SU-DHL-6 (cell line): ENCODE measurements at regions not wholly inside any gene's neighbourhood (a gene's known extent, or its start where the extent isn't known, plus 50 kb on each side); places are given as distances from the start of the nearest gene placed in this dataset.
"Not testable (repeated sequence)": the region's sequence is repeated elsewhere in the genome, so short reads cannot be mapped to it uniquely, and the experiment has no call there.

Source experiments
- H2AFZ ChIP-seq: fragments of 200-600 bp; sonication (generic); 2 replicates; pipeline ENCODE4 v1.6.1; 2014; ENCODE audit warnings: low read depth, mild to moderate bottlenecking, moderate library complexity, mixed read lengths, antibody characterized with exemption, low read length; ENCODE audit not compliant: severe bottlenecking
- H3F3A ChIP-seq: fragments of 200-600 bp; shearing (Covaris generic); 2 replicates; pipeline ENCODE4 v1.6.0; 2016; ENCODE audit warnings: antibody characterized with exemption, mild to moderate bottlenecking; ENCODE audit not compliant: insufficient read depth
- H3K27ac ChIP-seq: fragments of 200-600 bp; sonication (generic); 2 replicates; pipeline ENCODE4 v1.5.1; 2016; ENCODE audit warnings: low read depth, mild to moderate bottlenecking, low read length, moderate library complexity, mixed read lengths
- H3K27me3 ChIP-seq: fragments of 200-600 bp; sonication (generic), shearing (Covaris generic); 2 replicates; pipeline ENCODE4 v1.6.0; 2014; ENCODE audit warnings: mild to moderate bottlenecking, low read length
- H3K36me3 ChIP-seq: fragments of 200-600 bp; sonication (generic); 2 replicates; pipeline ENCODE4 v1.6.1; 2014; ENCODE audit warnings: mild to moderate bottlenecking, low read length, mixed read lengths
- H3K4me2 ChIP-seq: fragments of 300-600, 200-600 bp; shearing (Covaris generic), sonication (generic); 2 replicates; pipeline ENCODE4 v1.6.0; 2014; ENCODE audit warnings: low read length, low read depth, mild to moderate bottlenecking; ENCODE audit not compliant: poor library complexity, severe bottlenecking
- H3K4me3 ChIP-seq: fragments of 200-600 bp; sonication (generic); 2 replicates; pipeline ENCODE4 v1.5.1; 2014; ENCODE audit warnings: antibody characterized with exemption, low read length, mild to moderate bottlenecking, mixed read lengths; ENCODE audit not compliant: insufficient read depth, poor library complexity, severe bottlenecking
- H3K79me2 ChIP-seq: fragments of 200-600 bp; sonication (generic); 2 replicates; pipeline ENCODE4 v1.6.1; 2014; ENCODE audit warnings: mild to moderate bottlenecking, low read length, moderate library complexity; ENCODE audit not compliant: insufficient read depth
- H3K9ac ChIP-seq: fragments of 200-600 bp; sonication (generic); 2 replicates; pipeline ENCODE4 v1.7.0; 2014; ENCODE audit warnings: mild to moderate bottlenecking, low read length
- H3K9me2 ChIP-seq: fragments of 200-600 bp; sonication (generic); replicated peaks from 2 replicates; pipeline ENCODE4 v1.6.1; 2014; ENCODE audit warnings: low read length; ENCODE audit not compliant: insufficient read depth
- H3K9me3 ChIP-seq: fragments of 200-600 bp; sonication (generic); 2 replicates; pipeline ENCODE4 v1.6.1; 2014; ENCODE audit warnings: low read length, mixed read lengths; ENCODE audit not compliant: insufficient read depth
- H4K20me1 ChIP-seq: fragments of 200-600 bp; sonication (generic); 2 replicates; pipeline ENCODE4 v1.6.1; 2014; ENCODE audit warnings: low read depth, mild to moderate bottlenecking, antibody characterized with exemption, low read length, moderate library complexity, mixed read lengths
- CTCF ChIP-seq: fragments of 200-600 bp; sonication (generic); IDR thresholded peaks from one replicate; pipeline ENCODE4 v1.5.1; 2017; ENCODE audit warnings: antibody characterized with exemption, mild to moderate bottlenecking, low read length, moderate library complexity; ENCODE audit not compliant: insufficient read depth, poor library complexity, severe bottlenecking
- EZH2phosphoT487 ChIP-seq: fragments of 200-600 bp; sonication (generic), shearing (Covaris generic); conservative IDR thresholded peaks from 2 replicates; pipeline ENCODE4 v1.6.1; 2018; ENCODE audit warnings: mild to moderate bottlenecking, antibody characterized with exemption, low read length, moderate library complexity, mixed read lengths

- no peak overlapping the region for H3K4me3 ChIP-seq
- H3K9me2 ChIP-seq: no peaks in the 10 kb centered on the region
- H3K79me2 ChIP-seq: no peaks in the 10 kb centered on the region
- no peak overlapping the region for H3K9ac ChIP-seq
- no peaks in the 10 kb centered on the region for H3K36me3 ChIP-seq
- H3K4me2 ChIP-seq: no peak overlapping the region
- H3F3A ChIP-seq: no peaks in the 10 kb centered on the region
- H3K27me3 ChIP-seq: no peaks in the 10 kb centered on the region
- no peak for TF ChIP-seq EZH2phosphoT487
- TF ChIP-seq CTCF: no peak
- H3K27ac ChIP-seq: no peak overlapping the region
- no peak overlapping the region for H2AFZ ChIP-seq
- H4K20me1 ChIP-seq: no peaks in the 10 kb centered on the region
- no peaks in the 10 kb centered on the region for H3K9me3 ChIP-seq
Observed at GRCh38 chr2:189312211-189312610, 129.1 kb upstream of the WDR75 start.

GRCh38 chr2:189312643-189313042 lies 128.6 kb upstream of the WDR75 start:
- no peak overlapping the region for H3K4me3 ChIP-seq
- no peaks in the 10 kb centered on the region for H3K27me3 ChIP-seq
- H3K4me2 ChIP-seq: no peak overlapping the region
- H3K9me2 ChIP-seq: no peaks in the 10 kb centered on the region
- H3K27ac ChIP-seq: no peak overlapping the region
- TF ChIP-seq CTCF (no peak), EZH2phosphoT487 (no peak)
- no peaks in the 10 kb centered on the region for H4K20me1 ChIP-seq
- H3F3A ChIP-seq: no peaks in the 10 kb centered on the region
- H3K9me3 ChIP-seq: no peaks in the 10 kb centered on the region
- no peaks in the 10 kb centered on the region for H3K79me2 ChIP-seq
- no peak overlapping the region for H3K9ac ChIP-seq
- no peak overlapping the region for H2AFZ ChIP-seq
- H3K36me3 ChIP-seq: no peaks in the 10 kb centered on the region

GRCh38 chr2:189318761-189319160 lies 122.5 kb upstream of the WDR75 start:
- Histone ChIP-seq H3K9ac (no peak overlapping the region), H3K27ac (no peak overlapping the region), H3K9me3 (no peaks in the 10 kb centered on the region), H4K20me1 (no peaks in the 10 kb centered on the region), H3K4me2 (no peak overlapping the region), H3F3A (no peaks in the 10 kb centered on the region), H3K9me2 (no peaks in the 10 kb centered on the region), H3K4me3 (no peak overlapping the region), H3K79me2 (no peaks in the 10 kb centered on the region), H3K36me3 (no peaks in the 10 kb centered on the region), H3K27me3 (no peaks in the 10 kb centered on the region), H2AFZ (no peak overlapping the region)
- TF ChIP-seq EZH2phosphoT487 (no peak), CTCF (no peak)

GRCh38 chr2:189319424-189319823 lies 121.8 kb upstream of the WDR75 start:
- H3K9ac ChIP-seq, H3K36me3 ChIP-seq, H3K9me3 ChIP-seq, H3K9me2 ChIP-seq, H3F3A ChIP-seq, H3K79me2 ChIP-seq, H3K27ac ChIP-seq, H2AFZ ChIP-seq, H3K4me3 ChIP-seq, H4K20me1 ChIP-seq, H3K4me2 ChIP-seq, H3K27me3 ChIP-seq: not testable (repeated sequence)
